ENCODE measurements at regions not wholly inside any gene's neighbourhood (a gene's known extent, or its start where the extent isn't known, plus 50 kb on each side); places are given as distances from the start of the nearest gene placed in this dataset.

DNA sequence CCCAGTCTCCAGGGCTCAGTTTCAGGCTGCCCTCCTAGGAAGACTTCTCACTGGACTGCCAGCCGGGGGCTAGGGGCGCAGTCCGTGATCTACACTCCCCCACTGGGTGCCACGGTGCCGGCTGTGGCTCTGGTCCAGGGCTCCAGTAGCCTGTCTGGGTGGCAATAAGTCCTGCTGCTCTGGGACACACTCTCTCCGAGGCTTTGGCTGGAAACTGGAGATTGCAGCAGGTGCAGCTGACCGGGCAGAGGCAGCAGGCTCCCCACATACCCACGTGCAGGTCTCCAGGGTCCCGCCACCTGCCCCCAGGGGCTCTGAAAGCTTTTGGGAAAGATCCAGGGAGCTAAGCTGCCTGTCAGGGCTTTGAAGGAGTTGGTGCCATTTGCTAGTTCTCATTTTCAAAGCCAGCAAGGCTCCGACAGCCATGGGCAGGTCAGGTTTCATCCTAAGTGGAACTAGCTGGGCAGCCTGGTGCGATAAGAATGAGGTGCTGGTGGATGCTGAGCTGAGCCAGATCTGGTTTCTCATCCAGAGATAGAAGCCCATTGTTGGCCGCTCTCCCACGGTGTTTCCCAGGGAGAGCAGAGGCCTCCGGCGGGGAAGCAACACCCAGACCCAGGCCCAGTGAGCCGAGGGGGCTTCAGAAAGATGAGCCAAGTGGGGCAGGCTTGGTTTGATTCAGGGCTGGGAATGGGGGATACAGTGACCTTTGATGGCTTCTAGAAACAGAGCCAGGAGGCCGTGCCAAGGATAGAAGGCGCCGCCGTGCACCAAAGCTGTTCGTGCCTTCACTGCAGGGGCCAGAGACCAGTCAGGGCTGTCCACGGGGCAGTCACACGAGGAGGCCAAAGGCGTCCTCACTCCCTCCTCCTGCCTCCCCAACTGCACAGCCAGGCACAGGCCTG, 141.7 kb upstream of the GPC1 start:
- H3K4me1 Mint-ChIP-seq (ENCODE audit: low read depth), result no peaks in the 10 kb centered on the region
- no peaks in the 10 kb centered on the region for H3K9me3 Mint-ChIP-seq
- DNase-seq, result no peak
- H3K27me3 Mint-ChIP-seq, result no peaks in the 10 kb centered on the region
- no peaks in the 10 kb centered on the region for H3K36me3 Mint-ChIP-seq (ENCODE audit: low read depth)
- H3K27ac Mint-ChIP-seq, result no peak overlapping the region
- no peak overlapping the region for H3K4me3 Mint-ChIP-seq

DNA sequence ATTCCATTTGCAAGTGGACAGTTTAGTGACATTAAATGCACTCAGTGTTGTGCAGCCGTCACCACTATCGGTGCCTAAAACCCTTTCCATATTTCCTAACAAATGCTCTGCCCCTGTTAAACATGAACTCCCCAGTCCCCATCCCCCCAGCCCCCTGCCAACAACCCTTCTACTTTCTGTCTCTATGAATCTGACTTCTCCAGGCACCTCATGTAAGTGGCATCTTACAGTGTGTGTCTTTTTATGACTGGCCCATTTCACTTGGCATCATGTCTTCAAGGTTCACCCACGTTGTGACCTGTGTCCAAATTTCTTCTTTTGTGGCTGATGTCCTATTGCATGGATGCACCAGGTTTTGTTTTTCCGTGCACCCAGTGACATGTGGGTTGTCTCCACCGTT, 140.9 kb upstream of the GPC1 start:
- Mint-ChIP-seq H3K4me3 (no peak overlapping the region), H3K36me3 (ENCODE audit: low read depth) (no peaks in the 10 kb centered on the region), H3K27ac (no peak overlapping the region), H3K9me3 (no peaks in the 10 kb centered on the region), H3K27me3 (no peaks in the 10 kb centered on the region), H3K4me1 (ENCODE audit: low read depth) (no peaks in the 10 kb centered on the region)
- DNase-seq, result no peak

DNA sequence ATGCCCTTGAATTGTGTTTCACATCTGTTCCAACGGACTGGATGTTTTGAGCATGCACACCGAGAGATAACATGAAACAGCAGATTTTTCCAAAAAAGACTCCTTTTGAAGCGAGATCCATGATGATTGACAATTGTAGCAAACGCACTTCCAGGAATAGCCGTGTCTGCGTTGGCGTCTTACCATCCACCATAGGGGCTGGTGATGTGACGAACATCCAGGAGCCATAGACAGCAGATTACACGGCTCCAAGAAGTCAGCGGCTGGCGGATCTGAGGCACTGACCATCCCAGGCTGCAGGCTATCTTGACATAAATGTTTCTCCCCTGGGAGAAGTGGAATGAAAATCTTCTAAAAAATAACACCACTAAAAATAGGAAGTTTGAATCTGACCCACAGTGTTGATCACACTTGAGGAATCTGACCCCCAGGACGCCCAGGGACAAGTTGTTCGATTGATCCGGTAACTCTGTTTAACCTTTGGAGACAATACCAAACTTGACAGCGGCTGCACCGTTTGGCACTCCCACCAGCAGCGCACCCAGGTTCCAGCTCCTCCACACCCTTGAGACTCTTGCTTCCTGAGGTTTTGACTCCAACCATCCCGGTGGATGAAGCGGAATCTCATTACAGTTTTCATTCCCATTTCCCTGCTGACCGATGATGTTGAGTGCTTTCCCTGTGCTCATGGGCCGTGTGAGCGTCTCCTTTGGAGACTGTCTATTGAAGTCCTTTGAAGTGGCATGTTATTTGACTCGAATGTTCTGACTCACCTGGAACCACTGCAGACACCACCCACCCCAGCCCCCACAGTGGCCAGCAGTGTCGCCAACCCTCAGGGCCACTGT, 140.0 kb upstream of the GPC1 start:
- H3K9me3 Mint-ChIP-seq, result no peaks in the 10 kb centered on the region
- no peak overlapping the region for H3K27ac Mint-ChIP-seq
- H3K4me1 Mint-ChIP-seq (ENCODE audit: low read depth), result no peaks in the 10 kb centered on the region
- no peak overlapping the region for H3K4me3 Mint-ChIP-seq
- no peak for DNase-seq
- H3K36me3 Mint-ChIP-seq (ENCODE audit: low read depth), result no peaks in the 10 kb centered on the region
- H3K27me3 Mint-ChIP-seq, result no peaks in the 10 kb centered on the region

DNA sequence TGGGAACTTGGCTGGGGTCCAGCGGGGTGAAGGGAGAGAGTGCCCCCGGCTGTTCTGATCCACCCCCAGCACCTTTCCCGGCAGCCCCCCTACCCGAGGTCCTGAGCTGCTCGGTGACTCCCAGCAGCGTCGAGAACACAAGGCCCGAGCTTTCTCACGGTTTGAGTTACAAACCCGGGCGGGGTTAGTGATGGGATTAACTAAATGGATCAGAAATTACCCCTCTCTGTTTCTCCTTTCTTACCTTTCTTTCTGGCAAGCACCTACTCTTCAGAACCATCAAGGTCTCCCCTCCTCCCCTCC, 139.4 kb upstream of the GPC1 start:
- peaks cover 3% of the 10 kb centered on the region for H3K27me3 Mint-ChIP-seq
- no peak overlapping the region for H3K4me3 Mint-ChIP-seq
- H3K27ac Mint-ChIP-seq, result no peak overlapping the region
- H3K4me1 Mint-ChIP-seq (ENCODE audit: low read depth), result no peaks in the 10 kb centered on the region
- no peaks in the 10 kb centered on the region for H3K9me3 Mint-ChIP-seq
- H3K36me3 Mint-ChIP-seq (ENCODE audit: low read depth), result no peaks in the 10 kb centered on the region
- DNase-seq, result no peak

- no peak for DNase-seq
- Mint-ChIP-seq H3K36me3 (ENCODE audit: low read depth) (no peaks in the 10 kb centered on the region), H3K27me3 (peaks cover 9% of the 10 kb centered on the region), H3K27ac (no peak overlapping the region), H3K4me1 (ENCODE audit: low read depth) (no peaks in the 10 kb centered on the region), H3K4me3 (no peak overlapping the region), H3K9me3 (no peaks in the 10 kb centered on the region)
These were observed 138.8 kb upstream of the GPC1 start for GRCh38 chr2:240296476-240297255.

DNA sequence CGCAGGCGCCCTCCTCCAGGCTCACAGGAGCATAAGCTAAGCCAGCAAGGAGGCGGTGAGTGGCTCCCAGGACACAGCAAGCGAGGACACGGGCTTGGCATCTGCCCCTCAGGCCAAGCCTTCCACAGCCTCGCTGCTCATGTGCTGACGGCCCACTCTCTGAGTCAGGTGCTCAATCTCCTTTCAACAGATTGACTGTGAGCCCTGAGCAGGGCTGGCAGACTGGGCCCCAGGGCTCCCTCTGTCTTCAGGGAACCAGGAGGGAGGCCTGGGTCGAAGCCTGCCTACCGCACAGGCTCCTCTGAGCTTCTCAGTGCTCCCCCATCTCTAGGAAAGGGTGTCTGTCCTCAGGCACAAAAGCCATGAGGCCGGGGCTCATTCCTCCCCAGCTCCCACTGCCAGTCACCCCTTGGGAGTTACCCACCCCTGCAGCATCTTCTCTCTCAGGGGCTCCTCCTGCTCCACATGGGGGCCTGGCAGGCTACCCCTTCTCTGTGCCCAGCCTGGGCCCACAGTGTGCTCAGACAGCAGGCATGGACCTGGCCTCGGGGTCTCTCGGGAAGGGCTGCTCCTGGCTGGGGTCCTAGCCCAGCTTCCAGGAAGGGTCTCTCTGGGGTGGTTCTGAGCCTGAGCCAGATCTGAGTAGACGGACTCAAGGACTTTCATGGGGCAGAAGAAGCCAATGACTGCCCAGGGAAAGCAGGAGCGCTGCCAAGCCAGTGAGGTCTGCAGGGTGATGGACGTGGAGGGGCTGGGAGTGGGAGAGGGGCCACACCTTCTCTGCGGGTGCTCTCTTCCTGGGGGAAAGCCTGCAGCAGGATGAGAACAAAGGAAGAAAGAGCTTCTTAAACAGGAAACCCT, 138.0 kb upstream of the GPC1 start:
- no peaks in the 10 kb centered on the region for H3K9me3 Mint-ChIP-seq
- no peaks in the 10 kb centered on the region for H3K36me3 Mint-ChIP-seq (ENCODE audit: low read depth)
- no peak overlapping the region for H3K27ac Mint-ChIP-seq
- H3K4me1 Mint-ChIP-seq (ENCODE audit: low read depth), result no peaks in the 10 kb centered on the region
- peaks cover 14% of the 10 kb centered on the region for H3K27me3 Mint-ChIP-seq
- no peak overlapping the region for H3K4me3 Mint-ChIP-seq
- no peak for DNase-seq

- Mint-ChIP-seq H3K4me3 (no peak overlapping the region), H3K27ac (no peak overlapping the region), H3K36me3 (ENCODE audit: low read depth) (no peaks in the 10 kb centered on the region), H3K4me1 (ENCODE audit: low read depth) (no peaks in the 10 kb centered on the region), H3K27me3 (peaks cover 14% of the 10 kb centered on the region), H3K9me3 (no peaks in the 10 kb centered on the region)
- DNase-seq, result no peak
These were observed 137.2 kb upstream of the GPC1 start for GRCh38 chr2:240298117-240298790.

GRCh38 chr2:240298803-240299709, 136.4 kb upstream of the GPC1 start:
- Mint-ChIP-seq H3K27ac (no peak overlapping the region), H3K4me3 (no peak overlapping the region), H3K4me1 (ENCODE audit: low read depth) (no peaks in the 10 kb centered on the region), H3K9me3 (no peaks in the 10 kb centered on the region), H3K36me3 (ENCODE audit: low read depth) (no peaks in the 10 kb centered on the region), H3K27me3 (peaks cover 22% of the 10 kb centered on the region)
- DNase-seq, result no peak

- H3K36me3 Mint-ChIP-seq (ENCODE audit: low read depth), result no peaks in the 10 kb centered on the region
- no peak overlapping the region for H3K27ac Mint-ChIP-seq
- H3K4me3 Mint-ChIP-seq, result no peak overlapping the region
- peaks cover 23% of the 10 kb centered on the region for H3K27me3 Mint-ChIP-seq
- H3K4me1 Mint-ChIP-seq (ENCODE audit: low read depth), result no peaks in the 10 kb centered on the region
- no peaks in the 10 kb centered on the region for H3K9me3 Mint-ChIP-seq
- no peak for DNase-seq
These were observed 135.8 kb upstream of the GPC1 start for GRCh38 chr2:240299710-240300068.

DNA sequence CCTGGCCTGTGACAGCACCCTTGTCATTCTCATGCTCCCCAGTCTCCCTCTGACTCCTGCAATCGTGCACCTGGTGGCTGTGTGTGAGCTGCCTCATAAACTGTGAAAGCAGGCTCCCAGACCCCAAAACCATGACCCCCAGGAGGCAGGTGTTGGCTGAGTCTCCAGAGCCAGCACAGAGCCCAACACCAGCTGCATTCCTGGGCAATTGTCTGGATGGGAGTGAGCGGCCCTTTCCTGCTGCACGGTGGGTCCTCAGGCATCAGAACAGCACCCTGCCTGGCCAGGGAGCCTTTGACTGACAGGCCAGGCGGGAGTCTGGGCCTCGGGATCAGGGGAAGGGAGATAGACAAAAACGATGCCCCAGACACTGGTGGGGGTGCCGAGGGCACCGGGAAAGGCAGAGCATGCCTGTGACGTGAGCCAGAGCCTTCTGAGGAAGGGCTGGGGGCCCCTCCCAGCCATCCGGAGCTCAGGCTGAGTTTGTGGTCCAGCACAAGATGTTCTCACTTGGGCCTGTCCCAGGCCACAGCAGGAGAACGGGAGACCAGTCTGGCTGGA, 135.1 kb upstream of the GPC1 start:
- Mint-ChIP-seq H3K4me3 (no peak overlapping the region), H3K27ac (no peak overlapping the region), H3K27me3 (peaks cover 23% of the 10 kb centered on the region), H3K4me1 (ENCODE audit: low read depth) (no peaks in the 10 kb centered on the region), H3K36me3 (ENCODE audit: low read depth) (no peaks in the 10 kb centered on the region), H3K9me3 (no peaks in the 10 kb centered on the region)
- peak; percentile 13 for DNase-seq

GRCh38 chr2:240300840-240301239, 134.6 kb upstream of the GPC1 start:
- no peaks in the 10 kb centered on the region for H3K9me3 Mint-ChIP-seq
- no peaks in the 10 kb centered on the region for H3K36me3 Mint-ChIP-seq (ENCODE audit: low read depth)
- H3K4me1 Mint-ChIP-seq (ENCODE audit: low read depth), result no peaks in the 10 kb centered on the region
- no peak overlapping the region for H3K4me3 Mint-ChIP-seq
- H3K27me3 Mint-ChIP-seq, result peaks cover 23% of the 10 kb centered on the region
- no peak overlapping the region for H3K27ac Mint-ChIP-seq
- no peak for DNase-seq

DNA sequence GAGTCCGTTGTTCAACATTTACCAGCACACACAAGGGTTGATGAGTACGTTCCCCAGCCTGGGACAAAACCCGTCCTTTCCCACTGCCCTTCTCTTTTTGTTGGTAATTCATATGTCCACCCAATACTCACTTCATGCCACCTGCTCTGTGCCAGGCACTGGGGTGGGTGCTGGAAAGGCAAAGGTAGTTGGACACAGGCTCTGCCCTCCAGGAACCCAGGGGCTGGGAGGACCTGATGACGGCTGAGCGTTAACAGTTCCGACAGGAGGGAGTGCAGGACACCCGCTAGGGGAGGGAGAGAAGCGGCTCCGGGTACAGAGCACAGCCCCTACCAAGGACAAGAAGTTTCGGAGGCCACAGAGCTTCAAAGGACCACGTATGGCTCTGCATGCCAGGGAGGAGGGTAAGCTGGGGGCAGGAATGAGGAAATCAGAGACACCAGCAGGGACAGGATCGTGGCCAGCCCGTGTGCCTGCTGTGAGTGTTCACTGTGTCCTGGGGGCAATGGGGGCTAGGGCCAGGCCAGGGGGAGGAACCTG, 134.1 kb upstream of the GPC1 start:
- Mint-ChIP-seq H3K9me3 (no peaks in the 10 kb centered on the region), H3K4me3 (no peak overlapping the region), H3K27ac (no peak overlapping the region), H3K4me1 (ENCODE audit: low read depth) (no peaks in the 10 kb centered on the region), H3K36me3 (ENCODE audit: low read depth) (no peaks in the 10 kb centered on the region), H3K27me3 (peaks cover 23% of the 10 kb centered on the region)
- DNase-seq, result peak; percentile 20

Measured in activated T-cell treated with anti-CD3 and anti-CD28 coated beads, Interleukin-2, amount 50 U/mL, for 24 hours (primary cell).